OCI-LY1 (cell line): ENCODE measurements at regions not wholly inside any gene's neighbourhood (a gene's known extent, or its start where the extent isn't known, plus 50 kb on each side); places are given as distances from the start of the nearest gene placed in this dataset.

ENCODE experiments used
- CTCF ChIP-seq: fragments of 200-600 bp; sonication (generic), shearing (Covaris generic); IDR thresholded peaks from 2 replicates; pipeline ENCODE4 v1.5.1; 2017; ENCODE audit warnings: mild to moderate bottlenecking, antibody characterized with exemption, low read length, moderate library complexity, mixed read lengths
- EZH2 ChIP-seq: fragments of 200-600 bp; sonication (generic), shearing (Covaris generic); IDR thresholded peaks from 2 replicates; pipeline ENCODE4 v1.8.0; 2017; ENCODE audit warnings: borderline replicate concordance, mixed run types, mild to moderate bottlenecking, antibody characterized with exemption, low read length, moderate library complexity, mixed read lengths

- TF ChIP-seq CTCF (no peak), EZH2 (no peak)
Measured at GRCh38 chr5:67620424-67621397, 424.1 kb upstream of the CD180 start.
